GM12865 (cell line): ENCODE measurements at regions not wholly inside any gene's neighbourhood (a gene's known extent, or its start where the extent isn't known, plus 50 kb on each side); places are given as distances from the start of the nearest gene placed in this dataset.

Source experiments
- DNase-seq: peaks from one replicate; pipeline ENCODE4 v3.0.0; 2010; ENCODE audit warnings: low read depth
- H3K4me3 ChIP-seq: 2 replicates; pipeline ENCODE4 v1.5.1; 2011; ENCODE audit warnings: mild to moderate bottlenecking, low read depth, low read length, control low read depth
- TF ChIP-seq, protein P1 (sequence below): IDR thresholded peaks from 2 replicates; pipeline ENCODE4 v1.5.1; 2011; ENCODE audit warnings: low read length, control low read depth, low read depth, inconsistent platforms; ENCODE audit not compliant: insufficient read depth; ENCODE audit errors: missing control alignments

DNA sequence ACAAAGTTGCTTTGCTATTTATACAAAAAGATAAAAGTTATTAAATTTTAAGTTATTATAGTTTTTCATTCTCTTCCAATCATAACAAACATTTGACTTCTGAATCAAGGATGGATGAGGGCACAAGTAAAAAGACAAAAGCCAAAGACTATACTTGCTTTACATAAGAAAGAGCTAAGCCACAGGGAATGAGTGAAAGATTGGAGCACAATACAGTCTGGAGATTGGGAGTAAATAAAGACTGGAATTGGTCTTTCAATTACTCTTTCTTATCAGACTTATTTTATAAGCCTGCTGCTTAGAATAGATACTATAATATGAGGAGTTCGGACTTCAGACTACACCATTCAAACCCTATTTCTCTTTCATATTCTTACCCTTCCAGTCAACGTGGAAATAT lies 1874.1 kb upstream of the PRR20A start:
- DNase-seq: no peak
- TF ChIP-seq, protein P1, sequence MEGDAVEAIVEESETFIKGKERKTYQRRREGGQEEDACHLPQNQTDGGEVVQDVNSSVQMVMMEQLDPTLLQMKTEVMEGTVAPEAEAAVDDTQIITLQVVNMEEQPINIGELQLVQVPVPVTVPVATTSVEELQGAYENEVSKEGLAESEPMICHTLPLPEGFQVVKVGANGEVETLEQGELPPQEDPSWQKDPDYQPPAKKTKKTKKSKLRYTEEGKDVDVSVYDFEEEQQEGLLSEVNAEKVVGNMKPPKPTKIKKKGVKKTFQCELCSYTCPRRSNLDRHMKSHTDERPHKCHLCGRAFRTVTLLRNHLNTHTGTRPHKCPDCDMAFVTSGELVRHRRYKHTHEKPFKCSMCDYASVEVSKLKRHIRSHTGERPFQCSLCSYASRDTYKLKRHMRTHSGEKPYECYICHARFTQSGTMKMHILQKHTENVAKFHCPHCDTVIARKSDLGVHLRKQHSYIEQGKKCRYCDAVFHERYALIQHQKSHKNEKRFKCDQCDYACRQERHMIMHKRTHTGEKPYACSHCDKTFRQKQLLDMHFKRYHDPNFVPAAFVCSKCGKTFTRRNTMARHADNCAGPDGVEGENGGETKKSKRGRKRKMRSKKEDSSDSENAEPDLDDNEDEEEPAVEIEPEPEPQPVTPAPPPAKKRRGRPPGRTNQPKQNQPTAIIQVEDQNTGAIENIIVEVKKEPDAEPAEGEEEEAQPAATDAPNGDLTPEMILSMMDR: no peak
- H3K4me3 ChIP-seq: no peak overlapping the region

GRCh38 chr13:55298201-55298600 lies 1842.5 kb upstream of the PRR20A start:
- DNase-seq: no peak
- no peak overlapping the region for H3K4me3 ChIP-seq
- TF ChIP-seq, protein P1: no peak

- TF ChIP-seq, protein P1: no peak
- no peak for DNase-seq
- H3K4me3 ChIP-seq: no peak overlapping the region
Measured at GRCh38 chr13:55302568-55302967, 1838.2 kb upstream of the PRR20A start.

- no peak overlapping the region for H3K4me3 ChIP-seq
- DNase-seq: no peak
- TF ChIP-seq, protein P1: no peak
Measured at GRCh38 chr13:55307909-55308308, 1832.8 kb upstream of the PRR20A start.

DNA sequence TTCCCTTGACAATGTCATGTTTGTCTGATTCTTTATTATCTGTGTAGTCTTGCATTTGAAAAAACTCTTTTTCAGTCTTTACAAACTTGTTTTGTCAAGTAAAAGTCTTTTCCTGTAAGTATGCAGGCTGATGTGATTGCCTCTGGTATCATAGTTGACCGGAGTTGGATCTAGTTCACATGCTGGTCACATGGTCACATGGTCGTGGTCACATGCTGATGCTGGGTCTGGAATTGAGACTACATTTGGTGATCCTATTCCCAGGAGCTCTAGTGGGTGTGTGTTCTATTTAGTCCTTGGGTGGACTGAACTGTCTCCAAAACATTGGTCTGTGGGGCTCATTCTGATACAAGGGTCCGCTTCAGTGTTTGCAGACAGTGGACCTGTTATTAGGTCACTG lies 1798.8 kb upstream of the PRR20A start:
- TF ChIP-seq, protein P1: no peak

GRCh38 chr13:55345224-55345623 lies 1795.5 kb upstream of the PRR20A start:
- TF ChIP-seq, protein P1: no peak
- DNase-seq: no peak
- H3K4me3 ChIP-seq: no peak overlapping the region

More for the DNA sequence above, 1798.8 kb upstream of the PRR20A start:
- no peak overlapping the region for H3K4me3 ChIP-seq
- no peak for DNase-seq

GRCh38 chr13:55347528-55347927 lies 1793.2 kb upstream of the PRR20A start:
- TF ChIP-seq, protein P1: no peak
- DNase-seq: no peak
- no peak overlapping the region for H3K4me3 ChIP-seq
